Breast epithelium (tissue), 4 donors: ENCODE measurements at regions not wholly inside any gene's neighbourhood (a gene's known extent, or its start where the extent isn't known, plus 50 kb on each side); places are given as distances from the start of the nearest gene placed in this dataset.

Source experiments
- DNase-seq, 2 donors: peaks; one replicate each; pipeline ENCODE4 v3.0.0-alpha.2; 2019; ENCODE audit warnings: low spot score in 2 of 2
- H3K27ac ChIP-seq, 2 donors: fragments of 200-600 bp; sonication (generic) in 1 of 2; one replicate each; pipeline ENCODE4 v1.5.1; 2016 to 2019; ENCODE audit warnings: mild to moderate bottlenecking in 1 of 2
- H3K27me3 ChIP-seq, 2 donors: fragments of 200-600 bp; sonication (generic) in 1 of 2; one replicate each; pipeline versions ENCODE4 v1.5.1 to v1.6.0; 2017 to 2019; ENCODE audit warnings: control low read depth in 1 of 2, mild to moderate bottlenecking in 1 of 2
- H3K36me3 ChIP-seq: fragments of 200-600 bp; one replicate; pipeline ENCODE4 v1.5.1; 2019
- H3K4me1 ChIP-seq, 2 donors: fragments of 200-600 bp; sonication (generic); one replicate each; pipeline ENCODE4 v1.5.1; 2016 to 2019; ENCODE audit warnings: control low read depth in 1 of 2
- H3K4me3 ChIP-seq, 3 donors: fragments of 200-600 bp; sonication (generic); 1 replicate in 2 of 3; 2 replicates in 1 of 3; pipeline ENCODE4 v1.5.1; 2016 to 2019; ENCODE audit warnings: mild to moderate bottlenecking in 3 of 3, moderate library complexity in 2 of 3
- H3K9me3 ChIP-seq, 2 donors: fragments of 200-600 bp; sonication (generic) in 1 of 2; one replicate each; pipeline ENCODE4 v1.5.1; 2016 to 2019; ENCODE audit warnings: control low read depth in 1 of 2
- POLR2A ChIP-seq: fragments of 450-650 bp; IDR thresholded peaks from one replicate; pipeline ENCODE4 v1.6.1; 2016; ENCODE audit warnings: antibody characterized with exemption, mild to moderate bottlenecking, moderate library complexity
- POLR2AphosphoS5 ChIP-seq, 3 donors: sonication (generic); formaldehyde crosslinking; IDR thresholded peaks; one replicate each; pipeline ENCODE4 v1.6.1; 2017; ENCODE audit warnings: antibody characterized with exemption in 3 of 3
- intact Hi-C: fragments of 100-400 bp; cut with DNase I; formaldehyde crosslinking; loops from one replicate; pipeline ENCODE4 v1.15.1; 2023; ENCODE audit warnings: low total_unique reads
- TF ChIP-seq, protein P1 (sequence below), 3 donors: fragments of 450-650 bp; IDR thresholded peaks; one replicate each; pipeline ENCODE4 v1.5.1; 2016 to 2017; ENCODE audit warnings: antibody characterized with exemption in 3 of 3, mild to moderate bottlenecking in 3 of 3, moderate library complexity in 3 of 3

DNA sequence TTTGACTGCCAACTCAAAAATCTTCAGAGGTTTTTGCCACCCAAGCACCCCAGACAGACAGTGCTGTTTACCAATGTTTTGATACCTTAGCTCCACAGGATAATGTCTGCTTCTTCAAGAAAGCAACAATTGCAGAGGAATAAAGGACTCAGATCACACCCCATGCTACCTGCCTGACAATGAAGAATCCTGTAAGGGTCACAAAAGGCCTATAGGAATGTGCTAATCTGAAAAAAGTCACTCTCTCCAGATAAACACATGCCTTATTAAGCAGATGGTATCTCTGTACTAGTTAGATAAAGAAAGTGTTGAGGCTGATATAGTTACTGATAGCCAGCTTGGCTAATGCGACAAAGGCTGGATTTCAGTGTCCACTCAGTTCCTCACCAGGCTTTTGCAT, 1076.7 kb upstream of the SORCS1 start:
- Histone ChIP-seq H3K4me1 (no peaks in the 10 kb centered on the region), H3K36me3 (no peaks in the 10 kb centered on the region), H3K4me3 (no peak overlapping the region), H3K27ac (no peak overlapping the region), H3K9me3 (peaks cover 11 to 25% of the 10 kb centered on the region in 2 donors), H3K27me3 (no peaks in the 10 kb centered on the region)
- no peak for DNase-seq
- TF ChIP-seq, protein P1, sequence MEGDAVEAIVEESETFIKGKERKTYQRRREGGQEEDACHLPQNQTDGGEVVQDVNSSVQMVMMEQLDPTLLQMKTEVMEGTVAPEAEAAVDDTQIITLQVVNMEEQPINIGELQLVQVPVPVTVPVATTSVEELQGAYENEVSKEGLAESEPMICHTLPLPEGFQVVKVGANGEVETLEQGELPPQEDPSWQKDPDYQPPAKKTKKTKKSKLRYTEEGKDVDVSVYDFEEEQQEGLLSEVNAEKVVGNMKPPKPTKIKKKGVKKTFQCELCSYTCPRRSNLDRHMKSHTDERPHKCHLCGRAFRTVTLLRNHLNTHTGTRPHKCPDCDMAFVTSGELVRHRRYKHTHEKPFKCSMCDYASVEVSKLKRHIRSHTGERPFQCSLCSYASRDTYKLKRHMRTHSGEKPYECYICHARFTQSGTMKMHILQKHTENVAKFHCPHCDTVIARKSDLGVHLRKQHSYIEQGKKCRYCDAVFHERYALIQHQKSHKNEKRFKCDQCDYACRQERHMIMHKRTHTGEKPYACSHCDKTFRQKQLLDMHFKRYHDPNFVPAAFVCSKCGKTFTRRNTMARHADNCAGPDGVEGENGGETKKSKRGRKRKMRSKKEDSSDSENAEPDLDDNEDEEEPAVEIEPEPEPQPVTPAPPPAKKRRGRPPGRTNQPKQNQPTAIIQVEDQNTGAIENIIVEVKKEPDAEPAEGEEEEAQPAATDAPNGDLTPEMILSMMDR (IDR thresholded peaks at IDR 0.05): no peak
- TF ChIP-seq POLR2A: no peak
- TF ChIP-seq POLR2AphosphoS5 (IDR thresholded peaks at IDR 0.05): no peak
- intact Hi-C loops: no loop called here

- intact Hi-C loops: no loop called here
Measured at GRCh38 chr10:108238261-108238660, 1073.8 kb upstream of the SORCS1 start.

DNA sequence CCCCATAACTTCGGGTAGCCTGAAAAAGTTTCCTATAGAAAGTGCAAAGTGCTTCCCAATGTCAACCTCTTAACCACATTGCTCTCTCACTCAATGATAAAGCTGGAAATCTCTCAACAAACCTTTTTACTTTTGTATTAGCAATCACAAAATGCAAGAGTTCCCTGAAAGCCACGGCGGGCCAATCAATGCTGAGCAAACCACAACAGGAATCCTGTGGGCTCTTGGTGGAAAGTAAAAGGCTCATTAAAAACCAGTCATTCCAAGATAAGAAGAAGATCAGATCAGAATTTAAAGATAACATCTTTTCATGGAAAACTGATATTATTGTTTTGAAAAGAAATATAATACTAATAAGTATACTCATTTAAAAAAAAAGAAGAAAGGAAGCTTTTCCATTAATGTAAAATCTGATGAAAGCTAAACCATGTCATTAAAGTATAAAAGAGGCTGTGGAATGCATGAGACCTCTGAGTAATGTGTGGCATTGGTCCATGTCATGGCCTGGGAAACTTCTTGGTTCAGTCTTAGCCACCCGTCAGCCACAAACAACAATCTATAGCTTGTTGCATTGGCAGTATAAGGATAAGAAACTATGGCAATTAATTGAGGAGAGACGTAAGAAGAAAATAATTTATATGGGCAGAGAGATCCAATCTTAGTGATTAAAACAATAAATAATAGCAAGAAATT, 1066.1 kb upstream of the SORCS1 start:
- intact Hi-C loops: no loop called here
- TF ChIP-seq POLR2A (no peak), POLR2AphosphoS5 (IDR thresholded peaks at IDR 0.05) (no peak)
- TF ChIP-seq, protein P1 (IDR thresholded peaks at IDR 0.05): no peak
- Histone ChIP-seq H3K36me3 (no peaks in the 10 kb centered on the region), H3K4me1 (no peaks in the 10 kb centered on the region), H3K27me3 (no peaks in the 10 kb centered on the region), H3K9me3 (no peaks in the 10 kb centered on the region), H3K4me3 (no peak overlapping the region), H3K27ac (no peak overlapping the region)
- DNase-seq: no peak

More at GRCh38 chr10:108238261-108238660, 1073.8 kb upstream of the SORCS1 start:
- Histone ChIP-seq H3K36me3 (no peaks in the 10 kb centered on the region), H3K27me3 (no peaks in the 10 kb centered on the region), H3K27ac (no peak overlapping the region), H3K4me3 (no peak overlapping the region), H3K4me1 (no peaks in the 10 kb centered on the region), H3K9me3 (peaks cover 0 to 7% of the 10 kb centered on the region in 2 donors)
- TF ChIP-seq, protein P1 (IDR thresholded peaks at IDR 0.05): no peak
- TF ChIP-seq POLR2AphosphoS5 (IDR thresholded peaks at IDR 0.05): no peak
- no peak for TF ChIP-seq POLR2A
- DNase-seq: no peak

DNA sequence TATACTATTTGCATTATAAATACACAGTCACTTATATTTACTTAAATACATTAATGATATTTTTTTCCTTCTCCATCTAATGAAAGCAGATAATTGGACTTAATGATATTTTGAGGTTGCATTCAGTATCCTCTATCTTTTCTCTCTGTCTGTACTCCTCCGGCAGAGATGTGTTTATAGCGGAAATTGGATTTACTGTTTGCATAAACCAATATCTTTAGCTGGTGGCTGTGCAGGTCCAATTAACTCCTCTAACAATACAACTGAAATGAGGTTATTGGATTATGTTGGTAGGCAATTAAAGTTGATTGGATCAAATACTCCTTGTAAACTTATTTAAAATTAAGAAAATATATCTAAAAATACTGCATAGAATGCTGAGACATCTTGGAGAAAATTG, 1044.2 kb upstream of the SORCS1 start:
- no peaks in the 10 kb centered on the region for H3K9me3 ChIP-seq
- no peaks in the 10 kb centered on the region for H3K4me1 ChIP-seq
- no peaks in the 10 kb centered on the region for H3K36me3 ChIP-seq
- intact Hi-C loops: loop anchor here (5.0 kb wide), 1 partner anchor 819 kb away; no protein-coding TSS in a partner anchor
- no peak for DNase-seq
- no peaks in the 10 kb centered on the region for H3K27me3 ChIP-seq
- TF ChIP-seq, protein P1 (IDR thresholded peaks at IDR 0.05): no peak
- TF ChIP-seq POLR2AphosphoS5 (IDR thresholded peaks at IDR 0.05) (no peak), POLR2A (no peak)
- H3K27ac ChIP-seq: no peak overlapping the region
- H3K4me3 ChIP-seq: no peak overlapping the region

GRCh38 chr10:108208038-108208437, 1043.5 kb upstream of the SORCS1 start:
- H3K27ac ChIP-seq: no peak overlapping the region
- H3K4me1 ChIP-seq: no peaks in the 10 kb centered on the region
- H3K27me3 ChIP-seq: no peaks in the 10 kb centered on the region
- intact Hi-C loops: loop anchor here (5.0 kb wide), 1 partner anchor 819 kb away; no protein-coding TSS in a partner anchor
- TF ChIP-seq, protein P1 (IDR thresholded peaks at IDR 0.05): no peak
- TF ChIP-seq POLR2AphosphoS5 (IDR thresholded peaks at IDR 0.05) (no peak), POLR2A (no peak)
- H3K36me3 ChIP-seq: no peaks in the 10 kb centered on the region
- H3K9me3 ChIP-seq: no peaks in the 10 kb centered on the region
- no peak overlapping the region for H3K4me3 ChIP-seq
- no peak for DNase-seq
